Esophagus (tissue), 2 donors: ENCODE measurements at regions not wholly inside any gene's neighbourhood (a gene's known extent, or its start where the extent isn't known, plus 50 kb on each side); places are given as distances from the start of the nearest gene placed in this dataset.

Experiments used
- H3K27ac ChIP-seq, 2 donors: one replicate each; pipeline ENCODE4 v1.5.1; 2013; ENCODE audit warnings: low read depth in 2 of 2, mild to moderate bottlenecking in 2 of 2, inconsistent platforms in 1 of 2, low read length in 1 of 2, moderate library complexity in 1 of 2
- H3K27me3 ChIP-seq, 2 donors: one replicate each; pipeline ENCODE4 v1.6.1; 2013; ENCODE audit warnings: low read length in 2 of 2, control low read depth in 1 of 2, mild to moderate bottlenecking in 1 of 2; ENCODE audit not compliant: insufficient read depth in 2 of 2, control insufficient read depth in 1 of 2
- H3K36me3 ChIP-seq, 2 donors: one replicate each; pipeline ENCODE4 v1.6.1; 2013; ENCODE audit warnings: low read length in 1 of 2; ENCODE audit not compliant: control insufficient read depth in 2 of 2, insufficient read depth in 2 of 2
- H3K4me1 ChIP-seq, 2 donors: one replicate each; pipeline ENCODE4 v1.6.1; 2013; ENCODE audit warnings: low read length in 1 of 2; ENCODE audit not compliant: control insufficient read depth in 2 of 2, insufficient read depth in 2 of 2
- H3K4me3 ChIP-seq, 2 donors: one replicate each; pipeline ENCODE4 v1.5.1; 2013; ENCODE audit warnings: low read length in 2 of 2, mild to moderate bottlenecking in 2 of 2, low read depth in 1 of 2, moderate library complexity in 1 of 2
- H3K9me3 ChIP-seq, 2 donors: one replicate each; pipeline ENCODE4 v1.6.1; 2013; ENCODE audit warnings: mild to moderate bottlenecking in 2 of 2, low read depth in 1 of 2, low read length in 1 of 2, moderate library complexity in 1 of 2; ENCODE audit not compliant: control insufficient read depth in 2 of 2, insufficient read depth in 1 of 2
- WGBS, 2 donors: extraction: QIAGEN DNeasy Blood & Tissue Kit; methylation state at CpG; one replicate each; pipeline ENCODE4 v1.1.7; 2013; 5-methylcytosine and 5-hydroxymethylcytosine counted together
- donor health status: healthy with polysubstance abuse.
- donor health status: Bipolar disorder and iron deficiency.

GRCh38 chr1:164240081-164240480, 318.9 kb upstream of the PBX1 start:
- Histone ChIP-seq H3K36me3 (no peaks in the 10 kb centered on the region), H3K4me3 (no peak overlapping the region), H3K27ac (no peak overlapping the region), H3K4me1 (no peaks in the 10 kb centered on the region), H3K27me3 (no peaks in the 10 kb centered on the region), H3K9me3 (no peaks in the 10 kb centered on the region)
- WGBS, 2 donors, result 65 to 69% methylated on average over 4 of the region's 4 CpGs

DNA sequence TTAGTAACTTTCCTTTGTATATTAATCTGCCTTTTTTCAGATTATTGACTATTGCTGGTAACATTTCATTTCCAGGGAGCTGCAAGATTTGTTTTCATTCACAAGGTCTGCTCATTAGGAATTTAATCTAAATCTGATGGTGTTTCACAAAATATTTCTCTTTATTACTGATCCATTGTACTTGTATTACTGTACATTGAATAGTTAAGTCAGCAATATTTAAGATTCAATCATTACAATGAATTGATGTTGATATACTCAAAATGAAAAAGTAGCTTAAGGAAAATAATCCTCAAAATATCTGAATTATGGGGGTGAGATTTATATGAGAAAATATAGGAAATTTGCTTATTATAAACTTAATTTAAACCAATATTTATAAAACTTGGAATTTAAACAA, 308.6 kb upstream of the PBX1 start:
- H3K27me3 ChIP-seq, result no peaks in the 10 kb centered on the region
- H3K9me3 ChIP-seq, result peaks cover 5 to 11% of the 10 kb centered on the region in 2 donors
- no peak overlapping the region for H3K27ac ChIP-seq
- no peak overlapping the region for H3K4me3 ChIP-seq
- no peaks in the 10 kb centered on the region for H3K4me1 ChIP-seq
- no peaks in the 10 kb centered on the region for H3K36me3 ChIP-seq

DNA sequence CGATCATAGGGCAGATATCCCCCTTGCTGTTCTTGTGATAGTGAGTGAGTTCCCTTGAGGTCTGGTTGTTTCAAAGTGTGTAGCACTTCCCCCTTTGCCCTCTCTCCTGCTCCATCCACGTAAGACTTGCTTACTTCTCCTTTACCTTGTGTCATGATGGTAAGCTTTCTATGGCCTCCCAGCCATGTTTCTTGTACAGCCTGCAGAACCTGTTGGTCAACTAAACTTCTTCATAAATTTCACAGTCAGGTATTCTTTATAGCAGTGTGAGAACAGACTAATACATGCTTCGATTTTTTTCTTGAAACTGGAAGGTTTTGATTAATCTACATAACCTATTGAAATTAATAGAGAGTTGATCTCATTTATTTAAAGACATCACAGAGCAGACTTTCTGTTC, 302.5 kb upstream of the PBX1 start:
- Histone ChIP-seq H3K36me3 (no peaks in the 10 kb centered on the region), H3K4me3 (no peak overlapping the region), H3K27me3 (no peaks in the 10 kb centered on the region), H3K27ac (no peak overlapping the region), H3K9me3 (peaks cover 3 to 6% of the 10 kb centered on the region in 2 donors), H3K4me1 (no peaks in the 10 kb centered on the region)
- 53 to 70% methylated on average over 3 of the region's 3 CpGs for WGBS, 2 donors

GRCh38 chr1:164261691-164262240, 297.2 kb upstream of the PBX1 start:
- H3K4me1 ChIP-seq, result no peaks in the 10 kb centered on the region
- no peak overlapping the region for H3K27ac ChIP-seq
- no peaks in the 10 kb centered on the region for H3K27me3 ChIP-seq
- no peaks in the 10 kb centered on the region for H3K9me3 ChIP-seq
- H3K4me3 ChIP-seq, result no peak overlapping the region
- no peaks in the 10 kb centered on the region for H3K36me3 ChIP-seq
- WGBS, 2 donors, result 44 to 54% methylated on average over 2 of the region's 2 CpGs

DNA sequence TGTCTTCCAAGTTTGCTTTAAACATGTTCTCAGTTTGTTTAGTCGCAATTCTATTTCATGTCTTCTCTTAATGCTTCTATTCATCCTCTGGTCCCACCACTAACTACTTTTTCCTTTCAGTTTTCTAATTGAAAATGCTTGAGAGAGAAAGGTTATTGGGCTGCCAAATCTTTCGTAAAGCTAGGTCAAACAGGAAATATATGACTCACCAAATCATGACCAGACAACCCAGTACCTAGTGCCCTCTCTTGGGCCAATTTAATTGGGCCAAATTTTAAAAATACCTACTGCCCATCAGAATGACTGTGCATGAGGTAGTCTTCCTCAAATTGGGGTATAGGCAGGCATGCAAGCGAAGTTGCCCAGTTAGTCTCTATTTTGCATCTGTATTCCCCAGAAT, 295.4 kb upstream of the PBX1 start:
- no peak overlapping the region for H3K4me3 ChIP-seq
- 63 to 74% methylated on average over 3 of the region's 3 CpGs for WGBS, 2 donors
- H3K4me1 ChIP-seq, result no peaks in the 10 kb centered on the region
- no peak overlapping the region for H3K27ac ChIP-seq
- no peaks in the 10 kb centered on the region for H3K9me3 ChIP-seq
- no peaks in the 10 kb centered on the region for H3K36me3 ChIP-seq
- H3K27me3 ChIP-seq, result no peaks in the 10 kb centered on the region

DNA sequence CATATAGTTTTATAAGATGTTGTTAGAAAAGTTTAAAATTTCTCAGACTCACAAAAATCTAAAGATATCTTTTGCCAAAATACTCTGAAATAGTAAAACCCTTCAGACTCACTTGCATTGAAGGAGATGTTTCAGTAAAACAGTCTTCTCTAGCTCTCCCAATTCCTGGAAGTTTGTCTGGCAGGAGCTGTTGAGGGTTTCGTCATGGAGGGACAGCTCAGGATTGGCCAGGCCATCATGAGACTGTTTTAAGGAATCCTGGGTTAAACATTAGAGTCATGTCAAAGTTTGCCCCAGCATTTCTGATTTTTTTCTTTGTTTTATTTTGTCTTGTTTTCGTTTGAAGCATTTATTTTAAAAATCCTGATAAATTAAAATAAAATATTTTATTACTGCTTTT, 293.8 kb upstream of the PBX1 start:
- Histone ChIP-seq H3K4me3 (no peak overlapping the region), H3K4me1 (no peaks in the 10 kb centered on the region), H3K27ac (no peak overlapping the region), H3K9me3 (no peaks in the 10 kb centered on the region), H3K36me3 (no peaks in the 10 kb centered on the region), H3K27me3 (no peaks in the 10 kb centered on the region)
- WGBS, 2 donors, result 56 to 58% methylated on average over 2 of the region's 2 CpGs

DNA sequence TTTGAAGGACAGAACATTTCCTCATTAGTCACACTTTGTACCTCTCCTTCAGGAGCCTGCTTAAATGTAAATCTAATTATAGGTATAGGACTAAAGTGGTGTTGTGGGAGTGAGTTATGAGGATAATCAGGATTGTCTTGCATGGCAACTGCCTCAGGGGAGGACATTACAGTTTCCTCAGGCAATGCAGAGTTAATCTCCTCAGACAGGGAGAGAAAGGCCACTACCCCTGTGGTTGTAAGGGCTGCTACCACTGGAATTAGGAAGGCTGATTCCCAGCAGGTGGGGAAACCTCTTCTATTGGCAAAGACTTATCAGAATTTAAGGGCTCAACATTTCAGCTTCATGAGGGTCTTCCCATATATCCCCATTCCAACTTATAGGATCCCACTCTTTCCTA, 286.8 kb upstream of the PBX1 start:
- Histone ChIP-seq H3K27ac (no peak overlapping the region), H3K27me3 (no peaks in the 10 kb centered on the region), H3K4me3 (no peak overlapping the region), H3K9me3 (peaks cover 0 to 2% of the 10 kb centered on the region in 2 donors), H3K4me1 (no peaks in the 10 kb centered on the region), H3K36me3 (no peaks in the 10 kb centered on the region)

GRCh38 chr1:164296172-164296571, 262.8 kb upstream of the PBX1 start:
- WGBS, 2 donors, result 77 to 79% methylated on average over 7 of the region's 7 CpGs
- H3K4me1 ChIP-seq, result no peaks in the 10 kb centered on the region
- no peak overlapping the region for H3K27ac ChIP-seq
- no peaks in the 10 kb centered on the region for H3K9me3 ChIP-seq
- no peaks in the 10 kb centered on the region for H3K27me3 ChIP-seq
- H3K4me3 ChIP-seq, result no peak overlapping the region
- H3K36me3 ChIP-seq, result no peaks in the 10 kb centered on the region

DNA sequence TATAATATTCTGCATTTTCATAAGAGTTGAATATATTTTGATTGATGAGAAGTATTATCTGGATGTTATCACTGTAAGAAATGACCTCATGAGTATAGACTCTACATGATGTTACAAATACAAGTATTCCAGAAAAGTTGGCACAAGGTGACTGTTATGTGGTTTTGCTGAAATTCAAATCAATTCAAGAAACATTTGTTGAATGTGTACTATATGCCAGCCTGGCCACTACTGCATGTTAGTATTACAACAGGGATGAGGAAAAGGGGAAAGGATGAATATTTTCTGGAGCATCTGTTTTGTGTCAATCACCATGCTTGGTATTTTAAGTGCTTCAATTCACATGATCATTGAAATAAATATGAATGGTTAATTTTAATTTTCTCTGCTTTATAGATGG, 250.9 kb upstream of the PBX1 start:
- Histone ChIP-seq H3K36me3 (no peaks in the 10 kb centered on the region), H3K27me3 (no peaks in the 10 kb centered on the region), H3K4me3 (no peak overlapping the region), H3K4me1 (no peaks in the 10 kb centered on the region), H3K27ac (no peak overlapping the region), H3K9me3 (no peaks in the 10 kb centered on the region)

GRCh38 chr1:164310166-164310565, 248.8 kb upstream of the PBX1 start:
- H3K4me1 ChIP-seq, result no peaks in the 10 kb centered on the region
- no peak overlapping the region for H3K4me3 ChIP-seq
- H3K36me3 ChIP-seq, result no peaks in the 10 kb centered on the region
- no peaks in the 10 kb centered on the region for H3K27me3 ChIP-seq
- no peaks in the 10 kb centered on the region for H3K9me3 ChIP-seq
- 51 to 63% methylated on average over 3 of the region's 3 CpGs for WGBS, 2 donors
- H3K27ac ChIP-seq, result no peak overlapping the region
